Trophoblast cell (in vitro differentiated cells and primary cell): ENCODE measurements at regions not wholly inside any gene's neighbourhood (a gene's known extent, or its start where the extent isn't known, plus 50 kb on each side); places are given as distances from the start of the nearest gene placed in this dataset.

ENCODE experiments used
- DNase-seq, 2 donors: peaks; one replicate each; pipeline ENCODE4 v3.0.0-alpha.2; 2016
- H2AFZ ChIP-seq: 2 replicates; pipeline ENCODE4 v1.6.1; 2013; ENCODE audit warnings: low read length, moderate library complexity, mild to moderate bottlenecking; ENCODE audit not compliant: insufficient read depth, poor library complexity
- H2AK5ac ChIP-seq: 2 replicates; pipeline ENCODE4 v1.6.1; 2013; ENCODE audit warnings: mild to moderate bottlenecking, low read length
- H2BK120ac ChIP-seq: 2 replicates; pipeline ENCODE4 v1.6.1; 2013; ENCODE audit warnings: low read length, mild to moderate bottlenecking, moderate library complexity; ENCODE audit not compliant: insufficient read depth, poor library complexity
- H2BK12ac ChIP-seq: 2 replicates; pipeline ENCODE4 v1.6.1; 2013; ENCODE audit warnings: mild to moderate bottlenecking, low read length, moderate library complexity
- H2BK5ac ChIP-seq: 2 replicates; pipeline ENCODE4 v1.6.1; 2013; ENCODE audit warnings: low read length, low read depth, moderate library complexity, mild to moderate bottlenecking; ENCODE audit not compliant: poor library complexity
- H3K14ac ChIP-seq: 2 replicates; pipeline ENCODE4 v1.6.1; 2013; ENCODE audit warnings: mild to moderate bottlenecking, low read length
- H3K18ac ChIP-seq: 2 replicates; pipeline ENCODE4 v1.6.1; 2013; ENCODE audit warnings: mild to moderate bottlenecking, low read length
- H3K23ac ChIP-seq: 2 replicates; pipeline ENCODE4 v1.6.1; 2013; ENCODE audit warnings: low read length
- H3K27ac ChIP-seq: 2 replicates; pipeline ENCODE4 v1.5.1; 2013; ENCODE audit warnings: low read depth, mild to moderate bottlenecking, inconsistent platforms, low read length, moderate library complexity
- H3K27me3 ChIP-seq: 2 replicates; pipeline ENCODE4 v1.6.1; 2013; ENCODE audit warnings: inconsistent platforms, mild to moderate bottlenecking, low read length, moderate library complexity; ENCODE audit not compliant: insufficient read depth
- H3K36me3 ChIP-seq, 2 experiments: 1 replicate in 1 of 2; 2 replicates in 1 of 2; pipeline ENCODE4 v1.6.1; 2013; ENCODE audit warnings: low read length in 2 of 2, mild to moderate bottlenecking in 2 of 2, moderate library complexity in 1 of 2; ENCODE audit not compliant: insufficient read depth in 2 of 2, control insufficient read depth in 1 of 2
- H3K4ac ChIP-seq: 2 replicates; pipeline ENCODE4 v1.6.1; 2013; ENCODE audit warnings: low read depth, mild to moderate bottlenecking, low read length, moderate library complexity
- H3K4me1 ChIP-seq, 2 experiments: 1 replicate in 1 of 2; 2 replicates in 1 of 2; pipeline ENCODE4 v1.6.1; 2013; ENCODE audit warnings: low read length in 2 of 2, mild to moderate bottlenecking in 2 of 2, moderate library complexity in 1 of 2; ENCODE audit not compliant: insufficient read depth in 2 of 2, control insufficient read depth in 1 of 2
- H3K4me2 ChIP-seq: 2 replicates; pipeline ENCODE4 v1.6.1; 2013; ENCODE audit warnings: inconsistent platforms, mild to moderate bottlenecking, low read length, moderate library complexity
- H3K4me3 ChIP-seq: 2 replicates; pipeline ENCODE4 v1.5.1; 2013; ENCODE audit warnings: mild to moderate bottlenecking, low read depth, low read length, inconsistent platforms
- H3K79me1 ChIP-seq: one replicate; pipeline ENCODE4 v1.6.1; 2013; ENCODE audit warnings: low read length
- H3K79me2 ChIP-seq: 2 replicates; pipeline ENCODE4 v1.6.1; 2013; ENCODE audit warnings: low read length, mild to moderate bottlenecking; ENCODE audit not compliant: control insufficient read depth, insufficient read depth, poor library complexity
- H3K9ac ChIP-seq: 2 replicates; pipeline ENCODE4 v1.6.1; 2013; ENCODE audit warnings: mild to moderate bottlenecking, low read length
- H3K9me3 ChIP-seq: 2 replicates; pipeline ENCODE4 v1.6.1; 2013; ENCODE audit warnings: low read depth, mild to moderate bottlenecking, control low read depth, inconsistent platforms, low read length; ENCODE audit not compliant: insufficient read depth
- H4K12ac ChIP-seq: 2 replicates; pipeline ENCODE4 v1.6.1; 2013; ENCODE audit warnings: low read depth, mild to moderate bottlenecking, low read length, moderate library complexity
- H4K8ac ChIP-seq: 2 replicates; pipeline ENCODE4 v1.6.1; 2013; ENCODE audit warnings: low read depth, mild to moderate bottlenecking, low read length, moderate library complexity
- H4K91ac ChIP-seq: one replicate; pipeline ENCODE4 v1.6.1; 2013; ENCODE audit warnings: low read depth, mild to moderate bottlenecking, low read length, moderate library complexity
- WGBS: extraction: QIAGEN DNeasy Blood & Tissue Kit; methylation state at CpG from one replicate; pipeline ENCODE4 v1.1.7; 2013; ENCODE audit warnings: missing lambda C conversion rate; ENCODE audit not compliant: insufficient read length, insufficient coverage; ENCODE audit errors: extremely low coverage; 5-methylcytosine and 5-hydroxymethylcytosine counted together

GRCh38 chr2:198756166-198756565 lies 701.6 kb downstream of the SATB2 start:
- Histone ChIP-seq H2BK5ac (no peak overlapping the region), H3K9ac (no peak overlapping the region), H4K91ac (no peak overlapping the region), H3K79me1 (no peaks in the 10 kb centered on the region), H3K27ac (no peak overlapping the region), H3K18ac (no peak overlapping the region), H3K27me3 (no peaks in the 10 kb centered on the region), H3K36me3 (no peaks in the 10 kb centered on the region), H3K79me2 (no peaks in the 10 kb centered on the region), H2BK120ac (no peak overlapping the region), H3K14ac (no peak overlapping the region), H3K4ac (no peak overlapping the region), H3K4me1 (no peaks in the 10 kb centered on the region), H2AK5ac (no peak overlapping the region), H2AFZ (no peak overlapping the region), H2BK12ac (no peak overlapping the region), H3K9me3 (no peaks in the 10 kb centered on the region), H3K4me3 (no peak overlapping the region), H3K23ac (no peak overlapping the region), H4K12ac (no peak overlapping the region), H3K4me2 (no peak overlapping the region), H4K8ac (no peak overlapping the region)
- no peak for DNase-seq
- WGBS = no CpG with 5 or more reads among the region's 3 CpGs

GRCh38 chr2:198753101-198753500 lies 704.6 kb downstream of the SATB2 start:
- Histone ChIP-seq H4K8ac (no peak overlapping the region), H3K23ac (no peak overlapping the region), H3K4me3 (no peak overlapping the region), H3K4me2 (no peak overlapping the region), H3K79me2 (no peaks in the 10 kb centered on the region), H2AK5ac (no peak overlapping the region), H2BK12ac (no peak overlapping the region), H3K9me3 (no peaks in the 10 kb centered on the region), H3K9ac (no peak overlapping the region), H3K79me1 (no peaks in the 10 kb centered on the region), H4K91ac (no peak overlapping the region), H2BK120ac (no peak overlapping the region), H3K36me3 (no peaks in the 10 kb centered on the region), H3K4me1 (no peaks in the 10 kb centered on the region), H2AFZ (no peak overlapping the region), H3K14ac (no peak overlapping the region), H2BK5ac (no peak overlapping the region), H3K4ac (no peak overlapping the region), H3K27me3 (no peaks in the 10 kb centered on the region), H3K27ac (no peak overlapping the region), H3K18ac (no peak overlapping the region), H4K12ac (no peak overlapping the region)
- WGBS = no CpG with 5 or more reads among the region's 3 CpGs
- DNase-seq = no peak

DNA sequence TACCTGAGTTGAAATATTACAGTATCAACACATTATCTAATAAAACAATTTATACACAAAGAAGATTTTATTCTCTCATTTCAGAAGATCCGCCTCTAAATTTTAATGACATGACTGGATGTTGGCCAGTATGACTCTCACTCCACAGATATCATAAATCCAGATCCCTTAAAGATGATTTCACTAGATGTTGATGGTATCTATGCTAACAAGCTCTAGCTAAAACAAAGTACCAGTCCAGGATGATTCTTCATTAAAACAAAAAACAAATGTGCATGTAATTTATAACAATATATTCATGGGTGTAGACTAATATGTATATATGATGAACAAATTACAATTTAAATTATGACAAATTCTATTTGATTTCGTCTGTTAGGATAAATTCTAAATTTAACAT lies 708.4 kb downstream of the SATB2 start:
- no peak overlapping the region for H3K27ac ChIP-seq
- no peak overlapping the region for H3K14ac ChIP-seq
- H3K4me1 ChIP-seq = no peaks in the 10 kb centered on the region
- H4K8ac ChIP-seq = no peak overlapping the region
- no peaks in the 10 kb centered on the region for H3K9me3 ChIP-seq
- no CpG with 5 or more reads among the region's 2 CpGs for WGBS
- H3K79me1 ChIP-seq = no peaks in the 10 kb centered on the region
- H3K9ac ChIP-seq = no peak overlapping the region
- H3K4ac ChIP-seq = no peak overlapping the region
- no peak overlapping the region for H4K91ac ChIP-seq
- no peak for DNase-seq
- H3K79me2 ChIP-seq = no peaks in the 10 kb centered on the region
- no peak overlapping the region for H2BK120ac ChIP-seq
- no peak overlapping the region for H3K4me3 ChIP-seq
- H3K18ac ChIP-seq = no peak overlapping the region
- no peak overlapping the region for H4K12ac ChIP-seq
- no peak overlapping the region for H3K23ac ChIP-seq
- no peak overlapping the region for H2AK5ac ChIP-seq
- no peaks in the 10 kb centered on the region for H3K36me3 ChIP-seq
- no peak overlapping the region for H3K4me2 ChIP-seq
- no peak overlapping the region for H2AFZ ChIP-seq
- H2BK5ac ChIP-seq = no peak overlapping the region
- H2BK12ac ChIP-seq = no peak overlapping the region
- H3K27me3 ChIP-seq = no peaks in the 10 kb centered on the region

- Histone ChIP-seq H2AK5ac (no peak overlapping the region), H3K27me3 (no peaks in the 10 kb centered on the region), H2BK120ac (no peak overlapping the region), H2BK5ac (no peak overlapping the region), H3K9ac (no peak overlapping the region), H3K23ac (no peak overlapping the region), H3K14ac (no peak overlapping the region), H3K27ac (no peak overlapping the region), H3K79me2 (no peaks in the 10 kb centered on the region), H3K79me1 (no peaks in the 10 kb centered on the region), H2BK12ac (no peak overlapping the region), H3K4ac (no peak overlapping the region), H4K8ac (no peak overlapping the region), H4K12ac (no peak overlapping the region), H3K4me3 (no peak overlapping the region), H3K4me2 (no peak overlapping the region), H3K4me1 (no peaks in the 10 kb centered on the region), H3K36me3 (no peaks in the 10 kb centered on the region), H2AFZ (no peak overlapping the region), H3K18ac (no peak overlapping the region), H3K9me3 (no peaks in the 10 kb centered on the region), H4K91ac (no peak overlapping the region)
- DNase-seq = no peak
- WGBS = no CpG with 5 or more reads among the region's 3 CpGs
Measured at GRCh38 chr2:198731842-198732399, 725.8 kb downstream of the SATB2 start.
